Keratinocyte (primary cell): ENCODE measurements at regions not wholly inside any gene's neighbourhood (a gene's known extent, or its start where the extent isn't known, plus 50 kb on each side); places are given as distances from the start of the nearest gene placed in this dataset.

ENCODE experiments used
- DNase-seq: peaks from one replicate; pipeline ENCODE4 v3.0.0-alpha.2; 2011; ENCODE audit warnings: low read depth, missing footprints, low spot score
- FAIRE-seq: peaks from 2 replicates; lab custom pipeline; 2011; peaks lifted over from hg19 to GRCh38; lab: Jason Lieb, UNC
- H2AFZ ChIP-seq: 2 replicates; pipeline ENCODE4 v1.6.0; 2012; ENCODE audit warnings: low read length, control low read depth, inconsistent platforms; ENCODE audit not compliant: control insufficient read depth
- H3K27ac ChIP-seq: 2 replicates; pipeline ENCODE4 v1.5.1; 2011; ENCODE audit warnings: low read length; ENCODE audit not compliant: control insufficient read depth, insufficient read depth
- H3K27me3 ChIP-seq: 3 replicates; pipeline ENCODE4 v1.6.0; 2011; ENCODE audit warnings: low read length; ENCODE audit not compliant: control insufficient read depth, insufficient read depth; ENCODE audit errors: extremely low read depth
- H3K36me3 ChIP-seq, 2 experiments: 2 replicates in 1 of 2; 3 replicates in 1 of 2; pipeline ENCODE4 v1.5.1; 2011; ENCODE audit warnings: low read length in 2 of 2, mild to moderate bottlenecking in 1 of 2; ENCODE audit not compliant: control insufficient read depth in 2 of 2, insufficient read depth in 2 of 2; ENCODE audit errors: extremely low read depth in 1 of 2
- H3K4me1 ChIP-seq: 3 replicates; pipeline ENCODE4 v1.5.1; 2011; ENCODE audit warnings: low read length; ENCODE audit not compliant: control insufficient read depth, insufficient read depth; ENCODE audit errors: extremely low read depth
- H3K4me2 ChIP-seq: 3 replicates; pipeline ENCODE4 v1.6.0; 2011; ENCODE audit warnings: low read depth, low read length; ENCODE audit not compliant: control insufficient read depth, insufficient read depth; ENCODE audit errors: extremely low read depth
- H3K4me3 ChIP-seq, 3 experiments: fragments of 200-600 bp in 1 of 3; sonication (generic) in 1 of 3; 2 replicates in 2 of 3; 3 replicates in 1 of 3; pipeline ENCODE4 v1.5.1; 2011 to 2016; ENCODE audit warnings: low read length in 3 of 3, mild to moderate bottlenecking in 3 of 3, control low read depth in 2 of 3, inconsistent platforms in 1 of 3, low read depth in 1 of 3, mixed read lengths in 1 of 3, mixed run types in 1 of 3, moderate library complexity in 1 of 3; ENCODE audit not compliant: control insufficient read depth in 2 of 3, insufficient read depth in 2 of 3; ENCODE audit errors: extremely low read depth in 1 of 3
- H3K79me2 ChIP-seq: 2 replicates; pipeline ENCODE4 v1.6.0; 2012; ENCODE audit warnings: low read length; ENCODE audit not compliant: control insufficient read depth, insufficient read depth
- H3K9ac ChIP-seq: 3 replicates; pipeline ENCODE4 v1.6.0; 2011; ENCODE audit warnings: low read length; ENCODE audit not compliant: control insufficient read depth, insufficient read depth; ENCODE audit errors: extremely low read depth
- H3K9me1 ChIP-seq: 3 replicates; pipeline ENCODE4 v1.6.0; 2011; ENCODE audit warnings: low read length; ENCODE audit not compliant: control insufficient read depth, insufficient read depth; ENCODE audit errors: extremely low read depth
- H3K9me3 ChIP-seq: 2 replicates; pipeline ENCODE4 v1.5.1; 2012; ENCODE audit warnings: low read depth, low read length; ENCODE audit not compliant: control insufficient read depth
- H4K20me1 ChIP-seq: 3 replicates; pipeline ENCODE4 v1.6.0; 2011; ENCODE audit warnings: low read length; ENCODE audit not compliant: control insufficient read depth, insufficient read depth; ENCODE audit errors: extremely low read depth
- CTCF ChIP-seq, 3 experiments: IDR thresholded peaks in 1 of 3; conservative IDR thresholded peaks in 1 of 3; optimal IDR thresholded peaks in 1 of 3; 2 replicates in 2 of 3; 3 replicates in 1 of 3; pipeline versions ENCODE3 to v1.5.1; 2011; ENCODE audit warnings: low read length in 3 of 3, mild to moderate bottlenecking in 3 of 3, moderate library complexity in 2 of 3, control low read depth in 1 of 3, inconsistent platforms in 1 of 3; ENCODE audit not compliant: insufficient read depth in 2 of 3; ENCODE audit errors: extremely low read depth in 1 of 3
- EZH2 ChIP-seq: IDR thresholded peaks from one replicate; pipeline ENCODE4 v1.6.1; 2012; ENCODE audit warnings: inconsistent platforms, mild to moderate bottlenecking, low read length, moderate library complexity
- dilution Hi-C: fragments of 300-500 bp; cut with MboI; formaldehyde crosslinking; loops from one replicate; pipeline ENCODE4 v1.7.0; 2020; ENCODE audit warnings: low sequenced_read_pairs; ENCODE audit not compliant: extremely low pct_ligation_motif_present

- Histone ChIP-seq H2AFZ (no peak overlapping the region), H3K9me1 (no peaks in the 10 kb centered on the region), H3K9me3 (no peaks in the 10 kb centered on the region), H3K4me3 (no peak overlapping the region), H3K27ac (no peak overlapping the region), H4K20me1 (no peaks in the 10 kb centered on the region), H3K27me3 (no peaks in the 10 kb centered on the region), H3K4me1 (no peaks in the 10 kb centered on the region), H3K79me2 (no peaks in the 10 kb centered on the region), H3K9ac (no peak overlapping the region), H3K4me2 (no peak overlapping the region), H3K36me3 (no peaks in the 10 kb centered on the region)
- TF ChIP-seq CTCF (optimal IDR thresholded peaks at IDR 0.05 in 1 of 3, IDR thresholded peaks at IDR 0.05 in 1 of 3, conservative IDR thresholded peaks at IDR 0.05 in 1 of 3; ENCODE audit: extremely low read depth in 1 of 3, insufficient read depth in 2 of 3, low read length in 3 of 3) (no peak), EZH2 (no peak)
- dilution Hi-C loops: no loop called here
- DNase-seq: no peak
- no peak for FAIRE-seq
Observed at GRCh38 chr5:124873188-124873587, 126.7 kb upstream of the ZNF608 start.

- Histone ChIP-seq H3K9me1 (no peaks in the 10 kb centered on the region), H4K20me1 (no peaks in the 10 kb centered on the region), H3K4me1 (no peaks in the 10 kb centered on the region), H3K79me2 (no peaks in the 10 kb centered on the region), H3K4me2 (no peak overlapping the region), H3K9ac (no peak overlapping the region), H3K27ac (no peak overlapping the region), H3K9me3 (no peaks in the 10 kb centered on the region), H3K4me3 (no peak overlapping the region), H2AFZ (no peak overlapping the region), H3K27me3 (no peaks in the 10 kb centered on the region), H3K36me3 (no peaks in the 10 kb centered on the region)
- DNase-seq (no peak), FAIRE-seq (no peak)
- no peak for TF ChIP-seq EZH2
- TF ChIP-seq CTCF (optimal IDR thresholded peaks at IDR 0.05 in 1 of 3, IDR thresholded peaks at IDR 0.05 in 1 of 3, conservative IDR thresholded peaks at IDR 0.05 in 1 of 3; ENCODE audit: extremely low read depth in 1 of 3, insufficient read depth in 2 of 3, low read length in 3 of 3): no peak
- dilution Hi-C loops: no loop called here
Observed at GRCh38 chr5:124873713-124874112, 127.3 kb upstream of the ZNF608 start.
